ENCODE measurements at regions not wholly inside any gene's neighbourhood (a gene's known extent, or its start where the extent isn't known, plus 50 kb on each side); places are given as distances from the start of the nearest gene placed in this dataset.
"Not testable (repeated sequence)": the region's sequence is repeated elsewhere in the genome, so short reads cannot be mapped to it uniquely, and the experiment has no call there.

GRCh38 chr9:88596376-88596775 lies 61.4 kb downstream of the NXNL2 start:
- FAIRE-seq (no peak), DNase-seq (ENCODE audit: insufficient read length, low spot score) (no peak)
- no peak for TF ChIP-seq SPI1 (IDR thresholded peaks at IDR 0.05; ENCODE audit: low read depth, low read length)
- TF ChIP-seq PAX5 (IDR thresholded peaks at IDR 0.05; ENCODE audit: insufficient read depth, low read length, severe bottlenecking): no peak
- no peak for TF ChIP-seq POLR2AphosphoS5 (IDR thresholded peaks at IDR 0.05; ENCODE audit: low read depth, low read length)
- no peak for TF ChIP-seq POLR2A (IDR thresholded peaks at IDR 0.05; ENCODE audit: low read depth, low read length)
- no peak for TF ChIP-seq TAF1 (IDR thresholded peaks at IDR 0.05; ENCODE audit: low read depth, low read length)
- TF ChIP-seq POU2F2 (IDR thresholded peaks at IDR 0.05; ENCODE audit: low read depth, low read length): no peak

- DNase-seq (ENCODE audit: insufficient read length, low spot score): no peak
- TF ChIP-seq POLR2A (IDR thresholded peaks at IDR 0.05; ENCODE audit: low read depth, low read length): no peak
- no peak for TF ChIP-seq PAX5 (IDR thresholded peaks at IDR 0.05; ENCODE audit: insufficient read depth, low read length, severe bottlenecking)
- no peak for TF ChIP-seq TAF1 (IDR thresholded peaks at IDR 0.05; ENCODE audit: low read depth, low read length)
- TF ChIP-seq POLR2AphosphoS5 (IDR thresholded peaks at IDR 0.05; ENCODE audit: low read depth, low read length): no peak
- TF ChIP-seq POU2F2 (IDR thresholded peaks at IDR 0.05; ENCODE audit: low read depth, low read length): no peak
- no peak for TF ChIP-seq SPI1 (IDR thresholded peaks at IDR 0.05; ENCODE audit: low read depth, low read length)
- FAIRE-seq: no peak
Measured at GRCh38 chr9:88604836-88605511, 70.0 kb downstream of the NXNL2 start.

- FAIRE-seq: no peak
- no peak for DNase-seq (ENCODE audit: insufficient read length, low spot score)
- TF ChIP-seq POLR2AphosphoS5 (IDR thresholded peaks at IDR 0.05; ENCODE audit: low read depth, low read length): no peak
- TF ChIP-seq POLR2A (IDR thresholded peaks at IDR 0.05; ENCODE audit: low read depth, low read length): no peak
- no peak for TF ChIP-seq PAX5 (IDR thresholded peaks at IDR 0.05; ENCODE audit: insufficient read depth, low read length, severe bottlenecking)
- no peak for TF ChIP-seq SPI1 (IDR thresholded peaks at IDR 0.05; ENCODE audit: low read depth, low read length)
- TF ChIP-seq TAF1 (IDR thresholded peaks at IDR 0.05; ENCODE audit: low read depth, low read length): no peak
- TF ChIP-seq POU2F2 (IDR thresholded peaks at IDR 0.05; ENCODE audit: low read depth, low read length): no peak
Measured at GRCh38 chr9:88605512-88606362, 70.8 kb downstream of the NXNL2 start.

- TF ChIP-seq POLR2A (IDR thresholded peaks at IDR 0.05; ENCODE audit: low read depth, low read length): no peak
- DNase-seq (ENCODE audit: insufficient read length, low spot score) (no peak), FAIRE-seq (no peak)
Measured at GRCh38 chr9:88614359-88614758, 79.4 kb downstream of the NXNL2 start.

GRCh38 chr9:88623698-88624097 lies 88.7 kb downstream of the NXNL2 start:
- DNase-seq (ENCODE audit: insufficient read length, low spot score): no peak
- TF ChIP-seq TAF1 (IDR thresholded peaks at IDR 0.05; ENCODE audit: low read depth, low read length) (no peak), POLR2AphosphoS5 (IDR thresholded peaks at IDR 0.05; ENCODE audit: low read depth, low read length) (no peak), PAX5 (IDR thresholded peaks at IDR 0.05; ENCODE audit: insufficient read depth, low read length, severe bottlenecking) (no peak), SPI1 (IDR thresholded peaks at IDR 0.05; ENCODE audit: low read depth, low read length) (no peak), POLR2A (IDR thresholded peaks at IDR 0.05; ENCODE audit: low read depth, low read length) (no peak), POU2F2 (IDR thresholded peaks at IDR 0.05; ENCODE audit: low read depth, low read length) (no peak)
- FAIRE-seq: no peak

GRCh38 chr9:88628114-88628513 lies 93.1 kb downstream of the NXNL2 start:
- no peak for TF ChIP-seq PAX5 (IDR thresholded peaks at IDR 0.05; ENCODE audit: insufficient read depth, low read length, severe bottlenecking)
- TF ChIP-seq POU2F2 (IDR thresholded peaks at IDR 0.05; ENCODE audit: low read depth, low read length): no peak
- DNase-seq (ENCODE audit: insufficient read length, low spot score) (no peak), FAIRE-seq (no peak)

- FAIRE-seq (no peak), DNase-seq (ENCODE audit: insufficient read length, low spot score) (no peak)
- TF ChIP-seq POLR2AphosphoS5 (IDR thresholded peaks at IDR 0.05; ENCODE audit: low read depth, low read length) (no peak), POLR2A (IDR thresholded peaks at IDR 0.05; ENCODE audit: low read depth, low read length) (no peak), SPI1 (IDR thresholded peaks at IDR 0.05; ENCODE audit: low read depth, low read length) (no peak), TAF1 (IDR thresholded peaks at IDR 0.05; ENCODE audit: low read depth, low read length) (no peak), PAX5 (IDR thresholded peaks at IDR 0.05; ENCODE audit: insufficient read depth, low read length, severe bottlenecking) (no peak), POU2F2 (IDR thresholded peaks at IDR 0.05; ENCODE audit: low read depth, low read length) (no peak)
Measured at GRCh38 chr9:88628811-88629210, 93.8 kb downstream of the NXNL2 start.

GRCh38 chr9:88630574-88630973 lies 95.6 kb downstream of the NXNL2 start:
- not testable (repeated sequence) for DNase-seq (ENCODE audit: insufficient read length, low spot score); FAIRE-seq

GRCh38 chr9:88635151-88635550 lies 100.2 kb downstream of the NXNL2 start:
- DNase-seq (ENCODE audit: insufficient read length, low spot score) (no peak), FAIRE-seq (no peak)
- TF ChIP-seq POLR2AphosphoS5 (IDR thresholded peaks at IDR 0.05; ENCODE audit: low read depth, low read length) (no peak), PAX5 (IDR thresholded peaks at IDR 0.05; ENCODE audit: insufficient read depth, low read length, severe bottlenecking) (no peak), POU2F2 (IDR thresholded peaks at IDR 0.05; ENCODE audit: low read depth, low read length) (no peak), POLR2A (IDR thresholded peaks at IDR 0.05; ENCODE audit: low read depth, low read length) (no peak), TAF1 (IDR thresholded peaks at IDR 0.05; ENCODE audit: low read depth, low read length) (no peak), SPI1 (IDR thresholded peaks at IDR 0.05; ENCODE audit: low read depth, low read length) (no peak)

Data from GM12891 (cell line).